Fibroblast of lung (primary cell): ENCODE measurements at regions not wholly inside any gene's neighbourhood (a gene's known extent, or its start where the extent isn't known, plus 50 kb on each side); places are given as distances from the start of the nearest gene placed in this dataset.
"Not testable (repeated sequence)": the region's sequence is repeated elsewhere in the genome, so short reads cannot be mapped to it uniquely, and the experiment has no call there.

Experiments used
- DNase-seq, 2 donors: peaks; one replicate each; pipeline versions ENCODE4 v3.0.0 to v3.0.0-alpha.2; 2010; ENCODE audit warnings: low read depth in 2 of 2
- H2AFZ ChIP-seq: 2 replicates; pipeline ENCODE4 v1.5.1; 2012; ENCODE audit warnings: low read length, control low read depth, inconsistent platforms
- H3K27ac ChIP-seq: 2 replicates; pipeline ENCODE4 v1.5.1; 2011; ENCODE audit warnings: low read length, control low read depth; ENCODE audit not compliant: insufficient read depth
- H3K27me3 ChIP-seq: 2 replicates; pipeline ENCODE4 v1.5.1; 2011; ENCODE audit warnings: mild to moderate bottlenecking, low read length; ENCODE audit not compliant: control insufficient read depth, insufficient read depth
- H3K36me3 ChIP-seq: 2 replicates; pipeline ENCODE4 v1.5.1; 2011; ENCODE audit warnings: low read length; ENCODE audit not compliant: control insufficient read depth, insufficient read depth
- H3K4me1 ChIP-seq: 2 replicates; pipeline ENCODE4 v1.5.1; 2011; ENCODE audit warnings: low read length; ENCODE audit not compliant: control insufficient read depth, insufficient read depth; ENCODE audit errors: extremely low read depth
- H3K4me2 ChIP-seq: 2 replicates; pipeline ENCODE4 v1.5.1; 2011; ENCODE audit warnings: low read length, control low read depth; ENCODE audit not compliant: insufficient read depth; ENCODE audit errors: extremely low read depth
- H3K4me3 ChIP-seq, 4 experiments: fragments of 200-600 bp in 1 of 4; sonication (generic) in 1 of 4; replicated peaks in 1 of 4; 2 replicates each; pipeline ENCODE4 v1.5.1; 2011 to 2016; ENCODE audit warnings: low read length in 4 of 4, low read depth in 3 of 4, mild to moderate bottlenecking in 3 of 4, control low read depth in 2 of 4, inconsistent platforms in 1 of 4, mixed read lengths in 1 of 4; ENCODE audit not compliant: insufficient read depth in 1 of 4; ENCODE audit errors: control extremely low read depth in 1 of 4
- H3K79me2 ChIP-seq: 2 replicates; pipeline ENCODE4 v1.5.1; 2012; ENCODE audit warnings: mild to moderate bottlenecking, low read length, inconsistent platforms; ENCODE audit not compliant: control insufficient read depth, insufficient read depth
- H3K9ac ChIP-seq: 2 replicates; pipeline ENCODE4 v1.5.1; 2011; ENCODE audit warnings: mild to moderate bottlenecking, low read length, control low read depth; ENCODE audit not compliant: insufficient read depth
- H3K9me3 ChIP-seq: 2 replicates; pipeline ENCODE4 v1.5.1; 2012; ENCODE audit warnings: low read depth, low read length; ENCODE audit not compliant: control insufficient read depth, insufficient read depth
- H4K20me1 ChIP-seq: 2 replicates; pipeline ENCODE4 v1.5.1; 2011; ENCODE audit warnings: low read length; ENCODE audit not compliant: control insufficient read depth, insufficient read depth; ENCODE audit errors: extremely low read depth
- EZH2 ChIP-seq: IDR thresholded peaks from 2 replicates; pipeline ENCODE4 v1.5.1; 2012; ENCODE audit warnings: low read length, control low read depth, mild to moderate bottlenecking; ENCODE audit errors: missing control alignments
- TF ChIP-seq, protein P1 (sequence below), 2 donors: IDR thresholded peaks in 1 of 2; conservative IDR thresholded peaks in 1 of 2; 1 replicate in 1 of 2; 2 replicates in 1 of 2; pipeline ENCODE4 v1.5.1; 2011 to 2012; ENCODE audit warnings: low read length in 2 of 2, control low read depth in 1 of 2, inconsistent platforms in 1 of 2, low read depth in 1 of 2, mild to moderate bottlenecking in 1 of 2

DNA sequence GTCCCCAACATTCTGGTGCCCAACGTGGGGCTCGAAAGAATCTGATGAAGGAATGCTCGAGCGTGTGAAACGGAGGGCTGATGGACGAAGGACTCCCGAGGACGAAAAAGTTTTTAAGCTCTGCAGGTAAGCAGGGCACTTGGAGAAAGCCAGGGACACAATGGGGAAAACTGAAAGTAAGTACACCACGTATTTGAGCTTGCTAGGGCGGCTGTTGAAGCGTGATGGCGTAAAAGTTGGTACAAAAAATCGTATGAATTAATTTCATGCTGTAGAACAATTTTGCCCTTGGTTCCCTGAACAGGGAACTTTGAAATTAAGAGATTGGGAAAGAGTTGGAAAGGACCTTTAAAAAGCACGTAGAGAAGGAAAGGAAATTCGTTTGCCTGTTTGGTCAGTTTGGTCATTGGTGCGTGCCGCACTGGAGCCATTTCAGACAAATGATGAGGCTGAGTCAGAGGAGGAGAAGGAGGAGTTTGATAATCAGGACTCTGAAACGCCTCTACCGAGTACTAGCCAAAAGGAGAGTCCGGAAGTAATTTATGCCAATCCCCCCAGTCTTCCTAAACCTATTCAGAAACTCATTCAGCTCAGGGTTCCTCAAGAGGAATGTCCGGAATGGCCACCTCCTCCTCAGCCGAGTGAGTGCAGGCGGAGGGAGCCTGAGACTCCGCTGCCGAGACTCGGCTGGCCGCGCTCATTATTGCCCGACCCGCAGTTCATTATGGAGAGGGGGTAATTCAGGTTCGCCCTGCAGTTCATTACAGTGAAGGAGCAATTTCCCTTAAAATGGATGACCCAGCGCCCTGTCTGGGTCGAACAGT, 59.2 kb upstream of the PRSS16 start:
- H3K27me3 ChIP-seq: no peaks in the 10 kb centered on the region
- H3K4me1 ChIP-seq: no peaks in the 10 kb centered on the region

GRCh38 chr6:27188885-27189418, 58.5 kb upstream of the PRSS16 start:
- Histone ChIP-seq H3K27ac (peak overlapping the region; percentile 68), H3K27me3 (no peaks in the 10 kb centered on the region), H3K79me2 (no peaks in the 10 kb centered on the region), H3K9me3 (no peaks in the 10 kb centered on the region), H3K4me2 (peak overlapping the region; percentile 85), H3K4me3 (peak overlapping the region; percentile 70 to 94 (median 86)), H4K20me1 (no peaks in the 10 kb centered on the region), H2AFZ (peak overlapping the region; percentile 99), H3K9ac (no peak overlapping the region), H3K4me1 (no peaks in the 10 kb centered on the region), H3K36me3 (no peaks in the 10 kb centered on the region)
- TF ChIP-seq, protein P1, sequence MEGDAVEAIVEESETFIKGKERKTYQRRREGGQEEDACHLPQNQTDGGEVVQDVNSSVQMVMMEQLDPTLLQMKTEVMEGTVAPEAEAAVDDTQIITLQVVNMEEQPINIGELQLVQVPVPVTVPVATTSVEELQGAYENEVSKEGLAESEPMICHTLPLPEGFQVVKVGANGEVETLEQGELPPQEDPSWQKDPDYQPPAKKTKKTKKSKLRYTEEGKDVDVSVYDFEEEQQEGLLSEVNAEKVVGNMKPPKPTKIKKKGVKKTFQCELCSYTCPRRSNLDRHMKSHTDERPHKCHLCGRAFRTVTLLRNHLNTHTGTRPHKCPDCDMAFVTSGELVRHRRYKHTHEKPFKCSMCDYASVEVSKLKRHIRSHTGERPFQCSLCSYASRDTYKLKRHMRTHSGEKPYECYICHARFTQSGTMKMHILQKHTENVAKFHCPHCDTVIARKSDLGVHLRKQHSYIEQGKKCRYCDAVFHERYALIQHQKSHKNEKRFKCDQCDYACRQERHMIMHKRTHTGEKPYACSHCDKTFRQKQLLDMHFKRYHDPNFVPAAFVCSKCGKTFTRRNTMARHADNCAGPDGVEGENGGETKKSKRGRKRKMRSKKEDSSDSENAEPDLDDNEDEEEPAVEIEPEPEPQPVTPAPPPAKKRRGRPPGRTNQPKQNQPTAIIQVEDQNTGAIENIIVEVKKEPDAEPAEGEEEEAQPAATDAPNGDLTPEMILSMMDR (conservative IDR thresholded peaks at IDR 0.05 in 1 of 2, IDR thresholded peaks at IDR 0.05 in 1 of 2; ENCODE audit: low read depth in 1 of 2, low read length in 2 of 2): peak; percentile 53 to 56
- TF ChIP-seq EZH2: no peak
- peak; percentile 73 to 86 for DNase-seq

More for the DNA sequence above, 59.2 kb upstream of the PRSS16 start:
- Histone ChIP-seq H3K27ac (peak overlapping the region; percentile 68), H3K4me3 (peak overlapping the region; percentile 70 to 94 (median 86)), H4K20me1 (no peaks in the 10 kb centered on the region), H3K36me3 (no peaks in the 10 kb centered on the region), H3K4me2 (peak overlapping the region; percentile 85), H3K9ac (peak overlapping the region; percentile 46), H2AFZ (peak overlapping the region; percentile 99), H3K79me2 (no peaks in the 10 kb centered on the region), H3K9me3 (no peaks in the 10 kb centered on the region)
- TF ChIP-seq EZH2: no peak
- TF ChIP-seq, protein P1 (conservative IDR thresholded peaks at IDR 0.05 in 1 of 2, IDR thresholded peaks at IDR 0.05 in 1 of 2; ENCODE audit: low read depth in 1 of 2, low read length in 2 of 2): no peak
- peak; percentile 77 to 85 for DNase-seq

GRCh38 chr6:27190126-27190525, 57.4 kb upstream of the PRSS16 start:
- H3K4me3 ChIP-seq: no peak overlapping the region
- H3K36me3 ChIP-seq: no peaks in the 10 kb centered on the region
- no peaks in the 10 kb centered on the region for H3K4me1 ChIP-seq
- TF ChIP-seq, protein P1 (conservative IDR thresholded peaks at IDR 0.05 in 1 of 2, IDR thresholded peaks at IDR 0.05 in 1 of 2; ENCODE audit: low read depth in 1 of 2, low read length in 2 of 2): no peak
- no peak for TF ChIP-seq EZH2
- no peaks in the 10 kb centered on the region for H3K79me2 ChIP-seq
- H3K4me2 ChIP-seq: no peak overlapping the region
- H3K9ac ChIP-seq: no peak overlapping the region
- no peak for DNase-seq
- H4K20me1 ChIP-seq: no peaks in the 10 kb centered on the region
- no peak overlapping the region for H3K27ac ChIP-seq
- no peaks in the 10 kb centered on the region for H3K27me3 ChIP-seq
- H3K9me3 ChIP-seq: no peaks in the 10 kb centered on the region
- no peak overlapping the region for H2AFZ ChIP-seq

DNA sequence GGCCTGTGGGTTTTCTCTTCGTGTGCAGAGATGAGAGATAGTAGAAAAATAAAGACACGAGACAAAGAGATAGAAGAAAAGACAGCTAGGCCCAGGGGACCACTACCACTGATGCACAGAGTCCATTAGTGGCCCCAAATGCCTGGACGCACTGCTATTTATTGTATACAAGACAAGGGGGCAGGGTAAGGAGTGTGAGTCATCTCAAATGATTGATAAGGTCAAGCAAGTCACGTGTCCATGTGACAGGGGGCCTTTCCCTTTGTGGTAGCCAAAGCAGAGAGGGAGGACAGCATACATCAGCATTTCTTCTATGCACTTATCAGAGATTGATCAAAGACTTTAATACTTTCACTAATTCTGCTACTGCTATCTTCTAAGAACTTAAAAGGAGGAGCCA, 53.0 kb upstream of the PRSS16 start:
- H3K36me3 ChIP-seq, H3K27ac ChIP-seq: not testable (repeated sequence)

More for the DNA sequence above, 53.0 kb upstream of the PRSS16 start:
- H3K4me3 ChIP-seq, DNase-seq, H3K4me2 ChIP-seq, H3K79me2 ChIP-seq, H3K4me1 ChIP-seq, H2AFZ ChIP-seq, H3K9me3 ChIP-seq, H3K9ac ChIP-seq, H4K20me1 ChIP-seq, H3K27me3 ChIP-seq: not testable (repeated sequence)
